HFFc6 (cell line): ENCODE measurements at regions not wholly inside any gene's neighbourhood (a gene's known extent, or its start where the extent isn't known, plus 50 kb on each side); places are given as distances from the start of the nearest gene placed in this dataset.
"Not testable (repeated sequence)": the region's sequence is repeated elsewhere in the genome, so short reads cannot be mapped to it uniquely, and the experiment has no call there.

Experiments used
- DNase-seq: peaks from one replicate; pipeline ENCODE4 v3.0.0-alpha.2; 2018
- H3K27ac Mint-ChIP-seq: 2 replicates; pipeline ENCODE4 v1.8.0; 2020; ENCODE audit warnings: mild to moderate bottlenecking, mixed read lengths
- H3K27me3 Mint-ChIP-seq: 2 replicates; pipeline ENCODE4 v1.8.0; 2021; ENCODE audit warnings: mild to moderate bottlenecking, moderate library complexity, mixed read lengths; ENCODE audit not compliant: insufficient read depth
- H3K36me3 Mint-ChIP-seq: 2 replicates; pipeline ENCODE4 v1.8.0; 2021; ENCODE audit warnings: low read depth, mixed read lengths
- H3K4me1 Mint-ChIP-seq: 2 replicates; pipeline ENCODE4 v1.8.0; 2020; ENCODE audit warnings: low read depth, mixed read lengths
- H3K4me3 Mint-ChIP-seq: 2 replicates; pipeline ENCODE4 v1.8.0; 2020; ENCODE audit warnings: mild to moderate bottlenecking, moderate library complexity, mixed read lengths
- H3K9me3 Mint-ChIP-seq: 2 replicates; pipeline ENCODE4 v1.8.0; 2020; ENCODE audit warnings: mild to moderate bottlenecking, mixed read lengths
- CTCF ChIP-seq: fragments of 200-600 bp; sonication (generic); IDR thresholded peaks from 2 replicates; pipeline ENCODE4 v1.5.0; 2021; ENCODE audit warnings: antibody characterized with exemption, mild to moderate bottlenecking

DNA sequence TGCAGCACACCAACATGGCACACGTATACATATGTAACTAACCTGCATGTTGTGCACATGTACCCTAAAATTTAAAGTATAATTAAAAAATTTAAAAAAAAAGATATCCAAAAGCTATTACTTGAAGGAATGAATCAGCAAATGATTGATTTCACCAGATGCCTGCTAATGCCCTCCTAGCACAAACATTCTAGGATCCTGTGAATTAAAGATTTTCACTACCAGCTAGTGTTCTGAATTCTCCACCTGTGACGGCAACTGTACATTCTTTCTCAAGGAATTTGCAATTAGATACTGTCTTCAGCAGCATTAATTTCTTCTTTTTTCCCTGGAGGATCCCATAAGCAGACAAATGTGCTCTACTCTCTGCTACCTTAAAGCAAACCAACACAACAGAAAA is 694.9 kb downstream of the NTRK3 start:
- Mint-ChIP-seq H3K4me1 (no peaks in the 10 kb centered on the region), H3K27me3 (peaks cover 15% of the 10 kb centered on the region; the same call in 1 of the 2 replicates), H3K27ac (no peak overlapping the region), H3K9me3 (no peaks in the 10 kb centered on the region), H3K4me3 (no peak overlapping the region), H3K36me3 (no peaks in the 10 kb centered on the region)
- no peak for TF ChIP-seq CTCF
- no peak for DNase-seq

DNA sequence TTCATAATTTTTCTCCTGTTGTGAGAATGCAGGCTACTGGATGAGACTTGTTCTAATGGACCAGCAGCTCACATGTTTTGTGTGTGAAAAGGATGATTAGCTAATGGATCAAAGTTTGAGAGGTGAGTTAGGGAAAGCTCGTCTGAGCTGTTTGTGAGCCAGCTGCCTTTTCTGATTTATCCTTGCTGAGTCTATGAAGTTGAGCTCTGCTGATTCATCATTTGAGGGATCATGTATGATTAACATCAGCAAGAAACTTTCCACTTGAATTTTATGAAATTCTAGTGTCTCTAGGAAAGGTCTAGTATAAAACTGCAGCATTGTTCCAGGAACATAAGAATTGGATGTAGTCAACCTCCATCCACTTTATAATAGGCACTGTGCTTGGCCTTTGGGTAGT is 698.7 kb downstream of the NTRK3 start:
- Mint-ChIP-seq H3K4me3 (no peak overlapping the region), H3K27me3 (peaks cover 4% of the 10 kb centered on the region; the same call in 1 of the 2 replicates), H3K4me1 (no peaks in the 10 kb centered on the region), H3K27ac (no peak overlapping the region), H3K9me3 (peaks cover 12% of the 10 kb centered on the region), H3K36me3 (no peaks in the 10 kb centered on the region)
- TF ChIP-seq CTCF: no peak
- no peak for DNase-seq

DNA sequence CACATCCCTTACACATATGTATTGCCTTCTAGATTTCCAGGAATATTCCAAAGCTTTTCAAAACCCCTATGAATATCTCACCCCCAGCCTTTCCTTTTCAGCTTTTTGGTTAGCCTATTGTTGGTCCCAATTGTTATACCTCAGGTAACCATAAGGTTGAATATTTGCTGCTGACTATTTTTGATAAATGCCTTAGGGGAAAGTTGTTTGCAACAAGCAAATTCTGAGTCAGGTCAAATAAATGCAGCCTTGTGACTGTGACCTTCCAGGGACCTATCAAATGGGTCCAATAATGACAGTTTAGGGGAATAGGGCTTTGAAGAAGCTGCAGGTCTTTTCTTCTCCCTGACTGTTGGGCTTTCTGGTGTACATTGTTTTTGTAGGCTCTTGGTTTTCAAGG is 699.7 kb downstream of the NTRK3 start:
- Mint-ChIP-seq H3K36me3 (no peaks in the 10 kb centered on the region), H3K27me3 (peaks cover under 1% of the 10 kb centered on the region; the same call in 1 of the 2 replicates), H3K27ac (no peak overlapping the region), H3K4me3 (no peak overlapping the region), H3K9me3 (peaks cover 12% of the 10 kb centered on the region), H3K4me1 (no peaks in the 10 kb centered on the region)
- no peak for DNase-seq
- TF ChIP-seq CTCF: no peak

- no peak for TF ChIP-seq CTCF
- peaks cover 12% of the 10 kb centered on the region for H3K9me3 Mint-ChIP-seq
These were observed 706.7 kb downstream of the NTRK3 start for GRCh38 chr15:87549860-87550259.

DNA sequence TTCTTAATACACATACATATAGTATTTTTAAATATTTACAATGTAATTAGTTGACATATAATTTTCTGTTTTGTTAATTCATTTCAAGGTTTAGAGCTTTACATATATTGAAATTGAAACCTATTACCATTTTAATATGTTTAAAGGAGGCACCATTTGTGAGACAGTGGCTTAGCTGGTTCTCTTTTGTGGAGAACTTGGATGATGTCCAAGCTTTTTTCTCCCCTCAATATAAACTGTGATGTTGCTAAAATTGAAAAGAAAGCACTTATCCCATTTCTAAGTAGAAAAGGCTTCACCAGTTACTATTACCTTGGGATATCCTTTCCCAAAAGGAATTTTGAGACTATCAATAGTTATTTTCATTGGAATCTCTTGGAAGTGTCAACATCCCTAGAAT is 707.2 kb downstream of the NTRK3 start:
- Mint-ChIP-seq H3K27ac (no peak overlapping the region), H3K9me3 (peaks cover 12% of the 10 kb centered on the region), H3K4me3 (no peak overlapping the region), H3K4me1 (no peaks in the 10 kb centered on the region), H3K36me3 (no peaks in the 10 kb centered on the region), H3K27me3 (peaks cover 2% of the 10 kb centered on the region; the same call in 1 of the 2 replicates)
- DNase-seq: no peak
- TF ChIP-seq CTCF: no peak

More at GRCh38 chr15:87549860-87550259, 706.7 kb downstream of the NTRK3 start:
- no peak for DNase-seq
- Mint-ChIP-seq H3K27ac (no peak overlapping the region), H3K36me3 (no peaks in the 10 kb centered on the region), H3K4me3 (no peak overlapping the region), H3K4me1 (no peaks in the 10 kb centered on the region), H3K27me3 (peaks cover 2% of the 10 kb centered on the region; the same call in 1 of the 2 replicates)

GRCh38 chr15:87548590-87548989 is 707.9 kb downstream of the NTRK3 start:
- not testable (repeated sequence) for H3K27me3 Mint-ChIP-seq

More at GRCh38 chr15:87548590-87548989, 707.9 kb downstream of the NTRK3 start:
- H3K4me3 Mint-ChIP-seq, H3K36me3 Mint-ChIP-seq, DNase-seq, H3K4me1 Mint-ChIP-seq, H3K9me3 Mint-ChIP-seq, H3K27ac Mint-ChIP-seq: not testable (repeated sequence)
